GM08714 (cell line): ENCODE measurements at regions not wholly inside any gene's neighbourhood (a gene's known extent, or its start where the extent isn't known, plus 50 kb on each side); places are given as distances from the start of the nearest gene placed in this dataset.

ENCODE experiments used
- H3K4me3 ChIP-seq: fragments of 200-500 bp; sonication (Bioruptor generic); 2 replicates; pipeline ENCODE4 v1.5.1; 2014; ENCODE audit warnings: mild to moderate bottlenecking, low read length, inconsistent platforms
- ZNF274 ChIP-seq: IDR thresholded peaks from 2 replicates; pipeline ENCODE4 v1.6.1; 2012; ENCODE audit warnings: mild to moderate bottlenecking, low read depth, low read length

DNA sequence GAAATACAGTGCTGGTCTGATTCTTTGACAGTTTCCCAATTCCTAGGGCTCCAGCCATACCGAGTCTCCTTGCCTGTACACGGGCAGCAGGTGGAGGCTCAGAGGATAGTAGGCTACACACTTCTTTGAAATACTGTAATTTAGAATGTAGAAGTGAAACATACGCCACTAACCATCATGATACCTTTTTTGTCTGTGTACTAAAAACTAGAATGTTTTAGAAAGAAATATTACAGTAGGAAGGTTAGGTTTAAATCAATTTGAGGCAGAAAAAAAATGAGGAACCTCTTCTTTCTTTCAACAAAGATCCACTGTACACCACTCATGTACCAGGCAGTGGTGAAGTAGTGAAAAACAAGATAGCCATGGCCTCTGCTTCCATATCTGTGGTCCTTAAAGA, 354.7 kb downstream of the MCTP2 start:
- TF ChIP-seq ZNF274, result no peak
- no peak overlapping the region for H3K4me3 ChIP-seq

- no peak overlapping the region for H3K4me3 ChIP-seq
- no peak for TF ChIP-seq ZNF274
Measured at GRCh38 chr15:94587113-94587512, 355.8 kb downstream of the MCTP2 start.

DNA sequence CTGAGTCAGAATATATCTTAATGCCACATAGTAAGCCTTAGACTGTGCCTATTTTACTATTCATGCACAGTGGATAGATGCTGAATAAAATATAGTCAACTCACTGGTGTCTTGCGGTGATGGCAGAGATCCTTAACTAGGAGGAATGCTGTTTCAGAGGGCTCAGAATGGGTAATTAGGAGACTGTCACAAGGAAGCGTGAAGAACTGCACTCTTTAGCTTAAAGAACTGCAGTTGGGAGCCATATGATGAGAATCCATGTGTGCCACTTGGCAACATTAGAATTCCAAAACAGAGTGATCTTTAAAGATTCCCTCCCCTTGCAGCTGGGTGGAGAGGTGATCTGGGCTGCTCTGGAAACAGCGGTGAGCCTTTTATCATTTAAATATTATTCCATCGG, 357.6 kb downstream of the MCTP2 start:
- H3K4me3 ChIP-seq, result no peak overlapping the region
- TF ChIP-seq ZNF274, result no peak

DNA sequence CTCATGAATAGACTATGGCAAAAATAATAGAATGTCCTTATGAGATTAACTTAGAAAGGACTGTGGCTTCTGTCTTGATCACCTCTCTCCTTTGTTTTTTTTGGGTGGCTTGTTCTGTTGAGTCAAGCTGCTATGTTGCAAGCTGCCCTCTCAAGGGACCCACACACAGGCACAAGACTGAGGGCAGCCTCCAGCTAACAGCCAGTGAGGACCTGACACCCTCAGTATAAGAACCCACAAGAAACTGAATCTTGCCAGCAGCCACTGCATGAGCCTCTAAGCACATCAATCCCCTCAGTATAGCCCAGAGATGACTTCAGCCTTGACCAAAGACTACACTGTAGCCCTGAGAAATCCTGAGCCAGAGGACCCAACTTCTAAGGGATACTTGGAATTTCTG, 361.1 kb downstream of the MCTP2 start:
- TF ChIP-seq ZNF274, result no peak
- no peak overlapping the region for H3K4me3 ChIP-seq

DNA sequence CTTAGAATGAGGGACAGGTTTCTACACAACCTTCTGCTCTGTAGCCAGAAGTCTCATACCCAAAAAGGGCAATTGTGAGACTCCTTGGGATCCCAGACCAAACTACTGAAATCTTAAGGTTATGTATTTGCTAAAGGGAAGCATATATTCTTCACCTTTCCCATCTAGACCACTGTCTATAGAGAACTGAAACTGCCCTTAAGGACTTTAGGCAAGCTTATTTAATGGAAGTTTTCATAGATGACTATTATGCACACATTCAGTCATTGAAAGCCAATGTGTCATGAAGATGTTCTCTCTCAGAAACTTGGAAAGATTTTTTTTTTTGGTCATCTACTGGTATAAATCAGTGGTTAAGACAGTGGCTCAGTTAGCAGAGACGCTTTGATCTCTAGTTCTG, 365.3 kb downstream of the MCTP2 start:
- H3K4me3 ChIP-seq, result no peak overlapping the region

GRCh38 chr15:94600505-94600904, 369.1 kb downstream of the MCTP2 start:
- TF ChIP-seq ZNF274, result no peak
- no peak overlapping the region for H3K4me3 ChIP-seq

More for the DNA sequence above, 365.3 kb downstream of the MCTP2 start:
- no peak for TF ChIP-seq ZNF274

GRCh38 chr15:94602754-94603470, 371.6 kb downstream of the MCTP2 start:
- H3K4me3 ChIP-seq, result no peak overlapping the region
- TF ChIP-seq ZNF274, result no peak

DNA sequence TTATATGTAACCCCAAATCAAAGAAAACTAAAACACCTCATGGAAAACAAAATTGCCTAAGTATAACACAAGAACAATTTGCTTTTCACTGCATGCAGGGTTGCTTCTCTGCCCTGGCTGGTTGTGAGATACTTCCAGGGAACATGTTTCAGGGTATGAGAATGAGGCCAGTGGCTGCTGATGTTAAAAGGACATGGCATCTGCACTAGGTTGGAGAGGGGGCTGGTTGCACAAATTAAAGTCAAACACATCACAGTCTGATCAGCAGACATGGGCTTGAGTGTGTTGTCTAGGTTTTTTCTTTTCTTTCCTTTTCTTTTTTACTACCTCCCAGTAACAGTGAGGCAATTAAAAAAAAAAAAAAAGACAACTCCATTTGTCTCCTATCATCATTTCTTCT, 374.9 kb downstream of the MCTP2 start:
- no peak overlapping the region for H3K4me3 ChIP-seq
- no peak for TF ChIP-seq ZNF274

DNA sequence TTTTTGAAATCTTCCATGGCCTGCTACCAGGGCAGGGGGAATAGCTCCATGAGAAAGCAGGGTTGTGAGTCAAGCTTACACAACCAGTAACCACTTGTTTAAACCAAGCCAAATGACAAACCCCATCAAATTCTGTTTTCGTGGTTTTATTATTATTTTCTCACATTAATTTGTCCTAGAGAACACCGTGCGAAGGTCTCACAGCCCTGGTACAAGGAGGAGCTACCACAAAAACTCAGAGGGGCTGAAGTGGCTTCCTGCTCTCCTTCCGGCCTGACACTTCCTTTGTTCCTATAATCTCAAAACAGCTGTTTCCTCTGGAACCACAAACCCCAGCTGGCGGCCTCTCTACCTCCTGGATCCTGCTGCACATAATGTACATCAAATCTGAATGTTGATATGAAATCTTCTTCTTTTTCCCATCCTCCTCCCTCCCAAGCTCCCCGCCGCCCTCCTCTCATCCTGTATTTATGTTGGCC, 375.9 kb downstream of the MCTP2 start:
- TF ChIP-seq ZNF274, result no peak
- H3K4me3 ChIP-seq, result no peak overlapping the region

DNA sequence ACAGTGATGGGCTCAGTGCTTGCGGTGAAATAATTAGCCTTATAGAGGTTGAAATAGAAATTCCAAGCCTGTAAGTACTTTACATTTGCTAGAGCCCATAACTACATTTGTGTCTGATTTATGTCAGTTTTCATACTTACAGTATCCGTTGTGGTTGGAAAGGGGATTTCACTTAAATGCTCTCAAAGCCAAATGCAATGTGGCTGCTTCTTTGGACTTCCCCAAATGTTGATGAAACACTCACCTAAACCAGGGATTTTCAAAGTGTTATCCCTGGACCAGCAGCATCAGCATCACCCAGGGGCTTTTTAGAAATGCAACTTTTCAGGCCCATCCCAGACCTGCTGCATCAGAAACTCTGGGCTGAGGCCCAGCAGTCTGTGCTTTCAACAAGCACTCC, 378.7 kb downstream of the MCTP2 start:
- TF ChIP-seq ZNF274, result no peak
- no peak overlapping the region for H3K4me3 ChIP-seq

DNA sequence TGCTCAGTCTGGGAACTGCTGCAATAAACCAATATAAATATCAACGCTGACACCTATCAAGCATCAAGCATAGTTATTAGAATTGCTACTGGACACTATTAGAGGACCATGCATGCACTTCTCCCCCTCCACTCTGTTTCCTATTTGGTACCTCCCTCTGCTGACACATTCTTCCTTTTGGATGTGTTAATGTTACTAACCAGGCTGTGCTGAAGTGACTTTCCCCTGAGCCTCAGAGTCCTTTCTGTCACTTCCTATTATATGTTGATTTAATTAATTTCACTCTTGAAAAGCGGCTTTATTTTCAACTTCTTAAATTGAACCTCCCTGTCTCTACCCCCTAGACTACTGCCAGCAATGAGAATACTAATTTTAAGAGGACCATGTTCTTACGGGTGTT, 379.1 kb downstream of the MCTP2 start:
- no peak overlapping the region for H3K4me3 ChIP-seq
- TF ChIP-seq ZNF274, result no peak

- no peak overlapping the region for H3K4me3 ChIP-seq
- no peak for TF ChIP-seq ZNF274
Measured at GRCh38 chr15:94611656-94612055, 380.3 kb downstream of the MCTP2 start.

DNA sequence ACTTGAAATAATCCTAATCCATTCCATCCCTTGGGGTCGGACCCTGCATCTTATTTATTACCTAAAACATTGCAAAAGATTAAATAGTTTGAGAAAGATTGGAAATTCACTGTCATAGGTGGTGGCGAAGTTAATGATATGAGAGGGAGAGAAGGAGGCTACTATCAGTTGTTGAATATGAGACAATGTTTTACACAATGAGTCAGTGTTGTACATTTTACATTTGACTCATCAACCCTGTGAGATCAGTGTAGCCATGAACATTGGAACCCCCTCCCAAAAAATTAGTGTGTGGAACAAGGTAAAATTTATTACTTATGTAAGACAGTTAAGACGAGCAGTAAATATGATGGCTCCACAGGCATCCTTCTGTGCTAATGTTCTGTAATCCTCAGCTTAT, 384.3 kb downstream of the MCTP2 start:
- no peak for TF ChIP-seq ZNF274

DNA sequence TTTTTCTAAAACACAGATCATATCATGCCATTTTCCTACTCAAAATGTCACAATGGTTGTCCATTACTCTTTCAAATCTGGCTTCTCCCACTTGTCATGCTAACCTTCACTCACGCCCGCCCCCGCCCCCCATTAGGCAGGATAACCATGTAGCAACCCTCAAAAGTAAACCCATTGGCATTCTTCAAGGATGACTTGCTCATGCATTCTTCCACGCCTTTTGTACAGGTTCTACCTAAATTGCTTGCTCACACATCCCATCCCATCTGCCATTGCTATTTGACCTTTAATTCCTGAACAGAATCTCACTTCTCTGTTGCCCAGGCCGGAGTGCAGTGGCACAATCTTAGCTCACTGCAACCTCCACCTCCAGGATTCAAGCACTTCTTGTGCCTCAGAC, 389.3 kb downstream of the MCTP2 start:
- H3K4me3 ChIP-seq, result no peak overlapping the region
- no peak for TF ChIP-seq ZNF274

More for the DNA sequence above, 384.3 kb downstream of the MCTP2 start:
- no peak overlapping the region for H3K4me3 ChIP-seq

DNA sequence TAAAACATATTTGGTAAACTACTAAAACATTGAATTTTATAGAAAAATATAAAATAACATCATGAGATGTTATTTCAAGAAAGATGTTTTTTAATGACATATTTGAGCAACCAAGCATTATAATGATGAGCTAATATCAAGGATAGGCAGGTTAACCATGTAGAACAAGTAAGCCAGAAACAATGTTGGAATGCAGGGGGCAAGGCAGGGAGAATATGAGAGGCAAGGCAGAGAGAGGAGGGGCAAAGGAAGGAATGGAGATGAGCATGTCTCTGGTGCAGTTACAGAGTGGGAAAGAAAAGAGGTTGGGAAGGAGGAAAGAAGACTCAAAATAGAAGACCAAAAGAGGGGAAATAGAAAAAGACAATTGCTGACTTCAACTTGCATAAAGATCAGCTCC, 390.4 kb downstream of the MCTP2 start:
- H3K4me3 ChIP-seq, result no peak overlapping the region
- TF ChIP-seq ZNF274, result no peak

- H3K4me3 ChIP-seq, result no peak overlapping the region
- TF ChIP-seq ZNF274, result no peak
Measured at GRCh38 chr15:94626949-94627348, 395.6 kb downstream of the MCTP2 start.
